WTC11 (cell line): ENCODE measurements at regions not wholly inside any gene's neighbourhood (a gene's known extent, or its start where the extent isn't known, plus 50 kb on each side); places are given as distances from the start of the nearest gene placed in this dataset.

Experiments used
- ATAC-seq: fragments of 200-7000 bp; cut with Tn5 transposase; 2 replicates; pipeline ENCODE4 v1.10.0; 2021; ENCODE audit warnings: mild to moderate bottlenecking, moderate library complexity
- CTCF ChIA-PET: fragments of 300-600 bp; sonication (Branson Sonifier 250); formaldehyde crosslinking; loops from one replicate; lab custom pipeline; 2021; ENCODE audit warnings: antibody characterized with exemption; lab: Charles Lee
- POLR2A ChIA-PET: fragments of 350-600 bp; sonication (Branson Sonifier 250); formaldehyde crosslinking; loops from one replicate; lab custom pipeline; 2021; ENCODE audit warnings: antibody characterized with exemption; lab: Charles Lee
- DNase-seq: peaks from one replicate; pipeline ENCODE4 v3.0.0; 2021; ENCODE audit warnings: low spot score
- H3K27ac Mint-ChIP-seq: 2 replicates; pipeline ENCODE4 v1.8.0; 2021; ENCODE audit warnings: mixed read lengths
- H3K27me3 Mint-ChIP-seq: 2 replicates; pipeline ENCODE4 v1.8.0; 2021; ENCODE audit warnings: low read depth, mild to moderate bottlenecking, moderate library complexity, mixed read lengths
- H3K36me3 Mint-ChIP-seq: 2 replicates; pipeline ENCODE4 v1.8.0; 2021; ENCODE audit warnings: mixed read lengths
- H3K4me1 Mint-ChIP-seq: 2 replicates; pipeline ENCODE4 v1.8.0; 2022; ENCODE audit warnings: mixed read lengths
- H3K4me3 Mint-ChIP-seq: 2 replicates; pipeline ENCODE4 v1.8.0; 2021; ENCODE audit warnings: mild to moderate bottlenecking, moderate library complexity, mixed read lengths
- H3K9me3 Mint-ChIP-seq: 2 replicates; pipeline ENCODE4 v1.8.0; 2021; ENCODE audit warnings: mixed read lengths
- CREB1 ChIP-seq: sonication (generic); formaldehyde crosslinking; IDR thresholded peaks from 2 replicates; pipeline ENCODE4 v1.8.0; 2023; ENCODE audit warnings: mild to moderate bottlenecking, missing genetic modification reagents
- FOXK1 ChIP-seq: sonication (generic); formaldehyde crosslinking; IDR thresholded peaks from 2 replicates; pipeline ENCODE4 v1.8.0; 2022; ENCODE audit warnings: mild to moderate bottlenecking, moderate library complexity, missing genetic modification reagents
- FOXP1 ChIP-seq: sonication (generic); formaldehyde crosslinking; IDR thresholded peaks from 2 replicates; pipeline ENCODE4 v1.8.0; 2022; ENCODE audit warnings: missing genetic modification reagents, mild to moderate bottlenecking, moderate library complexity, borderline replicate concordance
- RORB ChIP-seq: fragments of 250-450 bp; sonication (Bioruptor Pico); IDR thresholded peaks from 2 replicates; pipeline ENCODE4 v1.9.0; 2021; ENCODE audit warnings: mild to moderate bottlenecking
- SMAD3 ChIP-seq: sonication (generic); formaldehyde crosslinking; IDR thresholded peaks from 2 replicates; pipeline ENCODE4 v1.8.0; 2022; ENCODE audit warnings: missing genetic modification reagents, mild to moderate bottlenecking, borderline replicate concordance
- SMAD4 ChIP-seq: sonication (generic); formaldehyde crosslinking; IDR thresholded peaks from 2 replicates; pipeline ENCODE4 v1.8.0; 2022; ENCODE audit warnings: mild to moderate bottlenecking, missing genetic modification reagents
- ZNF121 ChIP-seq: sonication (generic); formaldehyde crosslinking; IDR thresholded peaks from 2 replicates; pipeline ENCODE4 v1.8.0; 2023; ENCODE audit warnings: missing genetic modification reagents
- ZNF263 ChIP-seq: sonication (generic); formaldehyde crosslinking; IDR thresholded peaks from 2 replicates; pipeline ENCODE4 v1.8.1; 2022; ENCODE audit warnings: low read depth, mild to moderate bottlenecking, moderate library complexity, missing genetic modification reagents
- ZNF396 ChIP-seq: fragments of 250-450 bp; sonication (Bioruptor Pico); IDR thresholded peaks from 2 replicates; pipeline ENCODE4 v1.8.0; 2021; ENCODE audit warnings: mild to moderate bottlenecking, moderate library complexity, borderline replicate concordance
- ZNF423 ChIP-seq: fragments of 250-450 bp; sonication (Bioruptor Pico); IDR thresholded peaks from 2 replicates; pipeline ENCODE4 v2.1.2; 2022; ENCODE audit warnings: mild to moderate bottlenecking, moderate library complexity
- TF ChIP-seq, protein P1 (sequence below): fragments of 250-450 bp; sonication (Bioruptor Pico); IDR thresholded peaks from 2 replicates; pipeline ENCODE4 v2.1.2; 2022; ENCODE audit warnings: mild to moderate bottlenecking, moderate library complexity
- TF ChIP-seq, protein P2 (sequence below): sonication (generic); formaldehyde crosslinking; IDR thresholded peaks from 2 replicates; pipeline ENCODE4 v1.8.1; 2023; ENCODE audit warnings: mild to moderate bottlenecking, missing genetic modification reagents, borderline replicate concordance
- TF ChIP-seq, protein P3 (sequence below): fragments of 250-450 bp; sonication (Bioruptor Pico); IDR thresholded peaks from 2 replicates; pipeline ENCODE4 v1.8.0; 2021; ENCODE audit warnings: mild to moderate bottlenecking
- TF ChIP-seq, protein P4 (sequence below): sonication (generic); formaldehyde crosslinking; IDR thresholded peaks from 2 replicates; pipeline ENCODE4 v1.8.0; 2022; ENCODE audit warnings: mild to moderate bottlenecking, missing genetic modification reagents
- TF ChIP-seq, protein P5 (sequence below): sonication (generic); formaldehyde crosslinking; IDR thresholded peaks from 2 replicates; pipeline ENCODE4 v1.8.1; 2023; ENCODE audit warnings: mild to moderate bottlenecking, missing genetic modification reagents, moderate library complexity
- TF ChIP-seq, protein P6 (sequence below): fragments of 250-450 bp; sonication (Bioruptor Pico); IDR thresholded peaks from 2 replicates; pipeline ENCODE4 v1.9.0; 2021; ENCODE audit warnings: mild to moderate bottlenecking
- TF ChIP-seq, protein P7 (sequence below): sonication (generic); formaldehyde crosslinking; IDR thresholded peaks from 2 replicates; pipeline ENCODE4 v1.8.1; 2023; ENCODE audit warnings: mild to moderate bottlenecking, missing genetic modification reagents

DNA sequence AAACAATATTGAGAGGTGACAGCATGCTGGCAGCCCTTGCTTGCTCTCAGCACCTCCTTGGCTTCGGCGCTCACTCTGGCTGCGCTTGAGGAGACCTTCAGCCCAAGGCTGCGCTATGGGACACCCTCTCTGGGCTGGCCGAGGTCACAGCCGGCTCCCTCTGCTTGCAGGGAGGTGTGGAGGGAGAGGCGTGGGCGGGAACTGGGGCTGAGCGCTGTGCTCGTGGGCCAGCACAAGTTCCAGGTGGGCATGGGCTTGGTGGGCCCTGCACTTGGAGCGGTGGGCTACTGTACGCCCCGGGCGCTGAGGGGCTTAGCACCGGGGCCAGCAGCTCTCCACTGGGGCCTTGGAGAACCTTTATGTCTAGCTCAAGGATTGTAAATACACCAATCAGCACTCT is 1613.8 kb upstream of the IGFBP7 start (continued):
- TF ChIP-seq, protein P1, sequence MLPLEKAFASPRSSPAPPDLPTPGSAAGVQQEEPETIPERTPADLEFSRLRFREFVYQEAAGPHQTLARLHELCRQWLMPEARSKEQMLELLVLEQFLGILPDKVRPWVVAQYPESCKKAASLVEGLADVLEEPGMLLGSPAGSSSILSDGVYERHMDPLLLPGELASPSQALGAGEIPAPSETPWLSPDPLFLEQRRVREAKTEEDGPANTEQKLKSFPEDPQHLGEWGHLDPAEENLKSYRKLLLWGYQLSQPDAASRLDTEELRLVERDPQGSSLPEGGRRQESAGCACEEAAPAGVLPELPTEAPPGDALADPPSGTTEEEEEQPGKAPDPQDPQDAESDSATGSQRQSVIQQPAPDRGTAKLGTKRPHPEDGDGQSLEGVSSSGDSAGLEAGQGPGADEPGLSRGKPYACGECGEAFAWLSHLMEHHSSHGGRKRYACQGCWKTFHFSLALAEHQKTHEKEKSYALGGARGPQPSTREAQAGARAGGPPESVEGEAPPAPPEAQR = no peak
- TF ChIP-seq RORB (CRISPR knock-in tag) (no peak), SMAD4 (no peak), FOXP1 (CRISPR knock-in tag) (no peak), ZNF396 (CRISPR knock-in tag) (no peak), FOXK1 (CRISPR knock-in tag) (no peak), CREB1 (CRISPR knock-in tag) (no peak), ZNF423 (no peak)
- TF ChIP-seq, protein P2, sequence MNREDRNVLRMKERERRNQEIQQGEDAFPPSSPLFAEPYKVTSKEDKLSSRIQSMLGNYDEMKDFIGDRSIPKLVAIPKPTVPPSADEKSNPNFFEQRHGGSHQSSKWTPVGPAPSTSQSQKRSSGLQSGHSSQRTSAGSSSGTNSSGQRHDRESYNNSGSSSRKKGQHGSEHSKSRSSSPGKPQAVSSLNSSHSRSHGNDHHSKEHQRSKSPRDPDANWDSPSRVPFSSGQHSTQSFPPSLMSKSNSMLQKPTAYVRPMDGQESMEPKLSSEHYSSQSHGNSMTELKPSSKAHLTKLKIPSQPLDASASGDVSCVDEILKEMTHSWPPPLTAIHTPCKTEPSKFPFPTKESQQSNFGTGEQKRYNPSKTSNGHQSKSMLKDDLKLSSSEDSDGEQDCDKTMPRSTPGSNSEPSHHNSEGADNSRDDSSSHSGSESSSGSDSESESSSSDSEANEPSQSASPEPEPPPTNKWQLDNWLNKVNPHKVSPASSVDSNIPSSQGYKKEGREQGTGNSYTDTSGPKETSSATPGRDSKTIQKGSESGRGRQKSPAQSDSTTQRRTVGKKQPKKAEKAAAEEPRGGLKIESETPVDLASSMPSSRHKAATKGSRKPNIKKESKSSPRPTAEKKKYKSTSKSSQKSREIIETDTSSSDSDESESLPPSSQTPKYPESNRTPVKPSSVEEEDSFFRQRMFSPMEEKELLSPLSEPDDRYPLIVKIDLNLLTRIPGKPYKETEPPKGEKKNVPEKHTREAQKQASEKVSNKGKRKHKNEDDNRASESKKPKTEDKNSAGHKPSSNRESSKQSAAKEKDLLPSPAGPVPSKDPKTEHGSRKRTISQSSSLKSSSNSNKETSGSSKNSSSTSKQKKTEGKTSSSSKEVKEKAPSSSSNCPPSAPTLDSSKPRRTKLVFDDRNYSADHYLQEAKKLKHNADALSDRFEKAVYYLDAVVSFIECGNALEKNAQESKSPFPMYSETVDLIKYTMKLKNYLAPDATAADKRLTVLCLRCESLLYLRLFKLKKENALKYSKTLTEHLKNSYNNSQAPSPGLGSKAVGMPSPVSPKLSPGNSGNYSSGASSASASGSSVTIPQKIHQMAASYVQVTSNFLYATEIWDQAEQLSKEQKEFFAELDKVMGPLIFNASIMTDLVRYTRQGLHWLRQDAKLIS (CRISPR knock-in tag) = no peak
- TF ChIP-seq, protein P3, sequence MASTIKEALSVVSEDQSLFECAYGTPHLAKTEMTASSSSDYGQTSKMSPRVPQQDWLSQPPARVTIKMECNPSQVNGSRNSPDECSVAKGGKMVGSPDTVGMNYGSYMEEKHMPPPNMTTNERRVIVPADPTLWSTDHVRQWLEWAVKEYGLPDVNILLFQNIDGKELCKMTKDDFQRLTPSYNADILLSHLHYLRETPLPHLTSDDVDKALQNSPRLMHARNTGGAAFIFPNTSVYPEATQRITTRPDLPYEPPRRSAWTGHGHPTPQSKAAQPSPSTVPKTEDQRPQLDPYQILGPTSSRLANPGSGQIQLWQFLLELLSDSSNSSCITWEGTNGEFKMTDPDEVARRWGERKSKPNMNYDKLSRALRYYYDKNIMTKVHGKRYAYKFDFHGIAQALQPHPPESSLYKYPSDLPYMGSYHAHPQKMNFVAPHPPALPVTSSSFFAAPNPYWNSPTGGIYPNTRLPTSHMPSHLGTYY = no peak

DNA sequence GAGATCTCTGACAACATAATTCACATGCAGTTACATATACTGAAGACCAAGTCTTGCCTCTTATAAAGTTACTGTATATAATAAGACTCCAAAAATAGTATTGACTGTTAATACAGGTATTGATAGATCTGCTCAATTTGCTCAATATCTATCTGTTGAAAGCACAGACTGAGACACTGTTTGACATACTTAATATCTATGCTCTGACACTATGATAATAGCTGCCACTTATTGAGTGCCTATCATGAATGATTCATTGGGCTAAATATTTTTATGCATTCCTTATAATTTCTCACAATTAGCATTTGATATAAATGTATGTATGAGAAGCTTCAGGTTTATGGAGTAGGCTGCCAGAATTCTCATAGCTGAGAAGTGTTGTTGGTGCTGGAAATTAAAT is 1600.9 kb upstream of the IGFBP7 start:
- Mint-ChIP-seq H3K27ac (no peak overlapping the region), H3K9me3 (peaks cover 29% of the 10 kb centered on the region), H3K4me1 (no peaks in the 10 kb centered on the region), H3K36me3 (peaks cover 22% of the 10 kb centered on the region), H3K4me3 (no peak overlapping the region), H3K27me3 (no peaks in the 10 kb centered on the region)
- ATAC-seq (no peak), DNase-seq (no peak)
- POLR2A ChIA-PET = no interaction called here
- CTCF ChIA-PET = no interaction called here
- no peak for TF ChIP-seq SMAD4
- TF ChIP-seq ZNF263 (CRISPR knock-in tag) = no peak
- TF ChIP-seq, protein P4, sequence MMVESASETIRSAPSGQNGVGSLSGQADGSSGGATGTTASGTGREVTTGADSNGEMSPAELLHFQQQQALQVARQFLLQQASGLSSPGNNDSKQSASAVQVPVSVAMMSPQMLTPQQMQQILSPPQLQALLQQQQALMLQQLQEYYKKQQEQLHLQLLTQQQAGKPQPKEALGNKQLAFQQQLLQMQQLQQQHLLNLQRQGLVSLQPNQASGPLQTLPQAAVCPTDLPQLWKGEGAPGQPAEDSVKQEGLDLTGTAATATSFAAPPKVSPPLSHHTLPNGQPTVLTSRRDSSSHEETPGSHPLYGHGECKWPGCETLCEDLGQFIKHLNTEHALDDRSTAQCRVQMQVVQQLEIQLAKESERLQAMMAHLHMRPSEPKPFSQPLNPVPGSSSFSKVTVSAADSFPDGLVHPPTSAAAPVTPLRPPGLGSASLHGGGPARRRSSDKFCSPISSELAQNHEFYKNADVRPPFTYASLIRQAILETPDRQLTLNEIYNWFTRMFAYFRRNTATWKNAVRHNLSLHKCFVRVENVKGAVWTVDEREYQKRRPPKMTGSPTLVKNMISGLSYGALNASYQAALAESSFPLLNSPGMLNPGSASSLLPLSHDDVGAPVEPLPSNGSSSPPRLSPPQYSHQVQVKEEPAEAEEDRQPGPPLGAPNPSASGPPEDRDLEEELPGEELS = no peak
- TF ChIP-seq, protein P5, sequence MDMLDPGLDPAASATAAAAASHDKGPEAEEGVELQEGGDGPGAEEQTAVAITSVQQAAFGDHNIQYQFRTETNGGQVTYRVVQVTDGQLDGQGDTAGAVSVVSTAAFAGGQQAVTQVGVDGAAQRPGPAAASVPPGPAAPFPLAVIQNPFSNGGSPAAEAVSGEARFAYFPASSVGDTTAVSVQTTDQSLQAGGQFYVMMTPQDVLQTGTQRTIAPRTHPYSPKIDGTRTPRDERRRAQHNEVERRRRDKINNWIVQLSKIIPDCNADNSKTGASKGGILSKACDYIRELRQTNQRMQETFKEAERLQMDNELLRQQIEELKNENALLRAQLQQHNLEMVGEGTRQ (CRISPR knock-in tag) = no peak
- no peak for TF ChIP-seq FOXP1 (CRISPR knock-in tag)
- TF ChIP-seq, protein P6, sequence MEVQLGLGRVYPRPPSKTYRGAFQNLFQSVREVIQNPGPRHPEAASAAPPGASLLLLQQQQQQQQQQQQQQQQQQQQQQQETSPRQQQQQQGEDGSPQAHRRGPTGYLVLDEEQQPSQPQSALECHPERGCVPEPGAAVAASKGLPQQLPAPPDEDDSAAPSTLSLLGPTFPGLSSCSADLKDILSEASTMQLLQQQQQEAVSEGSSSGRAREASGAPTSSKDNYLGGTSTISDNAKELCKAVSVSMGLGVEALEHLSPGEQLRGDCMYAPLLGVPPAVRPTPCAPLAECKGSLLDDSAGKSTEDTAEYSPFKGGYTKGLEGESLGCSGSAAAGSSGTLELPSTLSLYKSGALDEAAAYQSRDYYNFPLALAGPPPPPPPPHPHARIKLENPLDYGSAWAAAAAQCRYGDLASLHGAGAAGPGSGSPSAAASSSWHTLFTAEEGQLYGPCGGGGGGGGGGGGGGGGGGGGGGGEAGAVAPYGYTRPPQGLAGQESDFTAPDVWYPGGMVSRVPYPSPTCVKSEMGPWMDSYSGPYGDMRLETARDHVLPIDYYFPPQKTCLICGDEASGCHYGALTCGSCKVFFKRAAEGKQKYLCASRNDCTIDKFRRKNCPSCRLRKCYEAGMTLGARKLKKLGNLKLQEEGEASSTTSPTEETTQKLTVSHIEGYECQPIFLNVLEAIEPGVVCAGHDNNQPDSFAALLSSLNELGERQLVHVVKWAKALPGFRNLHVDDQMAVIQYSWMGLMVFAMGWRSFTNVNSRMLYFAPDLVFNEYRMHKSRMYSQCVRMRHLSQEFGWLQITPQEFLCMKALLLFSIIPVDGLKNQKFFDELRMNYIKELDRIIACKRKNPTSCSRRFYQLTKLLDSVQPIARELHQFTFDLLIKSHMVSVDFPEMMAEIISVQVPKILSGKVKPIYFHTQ (CRISPR knock-in tag) = no peak
- no peak for TF ChIP-seq SMAD3 (CRISPR knock-in tag)
- no peak for TF ChIP-seq RORB (CRISPR knock-in tag)
- no peak for TF ChIP-seq ZNF121 (CRISPR knock-in tag)
- TF ChIP-seq, protein P7, sequence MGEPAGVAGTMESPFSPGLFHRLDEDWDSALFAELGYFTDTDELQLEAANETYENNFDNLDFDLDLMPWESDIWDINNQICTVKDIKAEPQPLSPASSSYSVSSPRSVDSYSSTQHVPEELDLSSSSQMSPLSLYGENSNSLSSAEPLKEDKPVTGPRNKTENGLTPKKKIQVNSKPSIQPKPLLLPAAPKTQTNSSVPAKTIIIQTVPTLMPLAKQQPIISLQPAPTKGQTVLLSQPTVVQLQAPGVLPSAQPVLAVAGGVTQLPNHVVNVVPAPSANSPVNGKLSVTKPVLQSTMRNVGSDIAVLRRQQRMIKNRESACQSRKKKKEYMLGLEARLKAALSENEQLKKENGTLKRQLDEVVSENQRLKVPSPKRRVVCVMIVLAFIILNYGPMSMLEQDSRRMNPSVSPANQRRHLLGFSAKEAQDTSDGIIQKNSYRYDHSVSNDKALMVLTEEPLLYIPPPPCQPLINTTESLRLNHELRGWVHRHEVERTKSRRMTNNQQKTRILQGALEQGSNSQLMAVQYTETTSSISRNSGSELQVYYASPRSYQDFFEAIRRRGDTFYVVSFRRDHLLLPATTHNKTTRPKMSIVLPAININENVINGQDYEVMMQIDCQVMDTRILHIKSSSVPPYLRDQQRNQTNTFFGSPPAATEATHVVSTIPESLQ = no peak
